HG03432 (cell line): ENCODE measurements at regions not wholly inside any gene's neighbourhood (a gene's known extent, or its start where the extent isn't known, plus 50 kb on each side); places are given as distances from the start of the nearest gene placed in this dataset.

ENCODE experiments used
- ATAC-seq: cut with Tn5 transposase; IDR thresholded peaks from one replicate; pipeline ENCODE4 v1.9.1; 2021; ENCODE audit warnings: mild to moderate bottlenecking, moderate library complexity; ENCODE audit not compliant: unreplicated experiment

GRCh38 chr18:10266334-10266590 is 188.2 kb upstream of the APCDD1 start:
- no peak for ATAC-seq

- no peak for ATAC-seq
Observed at GRCh38 chr18:10269261-10269660, 185.2 kb upstream of the APCDD1 start.

DNA sequence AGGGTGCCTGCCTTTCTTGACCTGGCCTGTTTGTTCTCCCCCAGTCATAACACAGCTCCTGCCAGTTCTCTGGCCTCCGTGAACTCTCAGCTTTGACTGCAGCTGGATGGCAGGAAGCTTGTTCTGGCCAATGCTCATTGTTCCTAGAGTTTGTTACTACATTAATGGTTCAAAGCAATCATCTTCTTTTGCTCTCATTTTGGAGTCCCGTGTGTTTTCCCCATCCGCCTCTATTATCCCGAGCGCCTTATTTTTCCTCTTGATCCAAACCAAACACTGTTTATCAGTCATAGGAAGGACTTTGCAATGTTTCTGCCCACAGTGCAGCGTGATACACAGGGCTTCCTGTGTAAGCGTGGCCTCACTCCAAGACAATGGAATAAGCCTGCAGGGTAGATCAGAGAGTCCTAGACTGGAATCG is 184.3 kb upstream of the APCDD1 start:
- no peak for ATAC-seq

GRCh38 chr18:10271481-10271880 is 183.0 kb upstream of the APCDD1 start:
- no peak for ATAC-seq

DNA sequence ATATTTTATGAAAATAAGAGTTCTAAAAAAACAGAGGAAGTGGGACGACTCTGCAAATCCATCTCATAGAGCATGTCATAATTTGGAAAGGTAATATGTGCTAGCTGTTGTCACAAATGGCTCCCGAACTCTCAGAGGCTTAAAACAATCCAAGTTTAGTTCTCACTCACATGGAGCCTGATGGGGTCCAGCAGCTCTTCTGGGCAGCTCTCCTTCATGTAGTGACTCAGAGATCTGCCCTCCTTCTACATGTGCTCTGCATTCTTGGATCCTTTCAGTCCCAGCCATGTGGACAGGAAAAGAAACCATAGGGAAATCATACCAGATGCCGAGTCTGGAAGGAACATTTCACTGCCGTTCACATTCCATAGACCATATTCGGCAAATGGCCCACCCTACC is 180.1 kb upstream of the APCDD1 start:
- no peak for ATAC-seq

DNA sequence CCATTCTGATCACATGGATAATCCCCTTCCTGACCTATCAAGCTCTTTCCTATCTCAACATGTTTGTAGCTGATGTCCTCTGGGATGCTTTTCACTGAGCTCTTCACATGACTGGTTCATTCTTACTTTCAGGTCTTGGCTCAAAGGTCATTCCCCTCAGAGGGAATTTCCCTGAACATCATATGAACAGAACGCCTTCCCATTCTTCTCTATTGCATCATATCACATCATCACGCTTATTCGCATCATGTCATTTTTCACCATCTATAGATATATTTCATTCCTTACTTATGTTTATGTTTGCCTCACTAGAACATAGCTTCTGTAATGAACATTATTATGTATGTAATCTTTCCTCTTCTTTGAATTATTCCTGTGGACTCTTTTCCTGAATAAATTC is 178.9 kb upstream of the APCDD1 start:
- ATAC-seq = no peak

DNA sequence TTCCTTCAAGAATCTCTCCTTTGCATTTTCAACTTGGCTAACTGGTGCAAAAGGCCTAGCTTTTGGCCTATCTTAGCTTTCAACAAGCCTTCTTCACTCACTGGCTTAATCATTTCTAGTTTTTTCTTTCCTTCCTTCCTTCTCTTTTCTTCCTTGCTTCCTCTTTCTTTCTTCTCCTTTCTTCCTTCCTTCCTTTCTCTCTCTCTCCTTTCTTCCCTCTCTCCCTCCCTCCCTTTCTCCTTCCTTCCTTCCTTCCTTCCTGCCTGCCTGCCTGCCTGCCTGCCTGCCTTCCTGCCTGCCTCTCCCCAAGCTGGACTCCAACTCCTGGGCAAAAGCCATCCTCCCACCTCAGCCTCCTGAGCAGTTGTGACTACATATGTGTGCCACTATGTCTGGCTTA is 176.2 kb upstream of the APCDD1 start:
- no peak for ATAC-seq

DNA sequence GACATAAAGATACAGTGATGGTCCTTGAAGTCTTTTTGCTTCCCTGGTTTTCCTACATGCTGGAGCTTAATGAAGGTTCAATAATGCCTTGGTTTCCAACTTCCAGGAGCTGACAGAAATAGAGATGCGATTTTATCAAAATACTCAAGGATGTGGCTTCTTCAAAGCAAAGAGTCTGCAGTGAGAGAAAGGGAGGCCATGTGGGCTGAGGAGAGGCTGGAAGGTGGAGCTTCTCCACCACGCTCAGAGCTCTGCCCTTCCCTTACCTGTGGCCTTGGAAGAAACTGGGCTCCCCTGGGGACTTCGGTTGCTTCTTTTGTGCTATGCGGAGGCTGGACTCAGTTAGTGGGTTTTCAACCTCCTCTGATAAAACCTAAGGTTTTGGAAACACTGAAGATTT is 175.0 kb upstream of the APCDD1 start:
- ATAC-seq = no peak

GRCh38 chr18:10279905-10280644 is 174.4 kb upstream of the APCDD1 start:
- no peak for ATAC-seq

DNA sequence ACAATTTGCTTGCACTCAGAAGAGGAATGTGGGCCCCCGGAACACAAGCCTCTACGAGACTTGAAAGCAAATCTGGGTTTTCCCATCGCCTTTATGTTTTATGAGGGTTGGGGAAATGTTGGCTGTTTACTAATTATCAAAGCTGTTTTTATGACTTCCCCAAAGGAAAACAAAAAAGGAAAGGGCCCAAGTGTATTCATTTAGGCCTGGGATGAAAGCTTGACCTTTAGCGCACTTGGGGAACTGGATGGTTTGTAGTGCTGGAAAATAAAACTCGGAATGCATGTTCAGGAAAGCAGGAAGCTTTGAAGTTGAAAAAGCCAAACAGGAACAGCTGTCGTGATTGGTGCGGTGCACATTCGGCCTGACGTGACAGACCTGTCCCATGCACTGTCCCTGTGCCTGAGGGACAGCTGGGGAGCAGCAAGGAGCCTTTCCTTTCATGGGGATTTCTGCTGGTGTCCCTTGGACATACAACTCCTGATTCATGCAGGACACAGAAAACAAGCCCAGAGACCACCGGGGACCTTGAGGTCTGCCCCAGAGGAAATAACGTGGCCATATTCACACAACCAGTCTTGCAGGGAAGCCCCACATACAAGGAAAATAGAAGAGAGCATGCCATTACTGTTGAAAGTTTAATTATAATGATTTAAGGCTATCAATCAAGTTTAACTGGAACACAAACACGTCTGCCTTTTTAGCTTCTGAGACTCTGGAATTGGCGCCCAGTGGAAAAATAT is 169.7 kb upstream of the APCDD1 start:
- no peak for ATAC-seq

DNA sequence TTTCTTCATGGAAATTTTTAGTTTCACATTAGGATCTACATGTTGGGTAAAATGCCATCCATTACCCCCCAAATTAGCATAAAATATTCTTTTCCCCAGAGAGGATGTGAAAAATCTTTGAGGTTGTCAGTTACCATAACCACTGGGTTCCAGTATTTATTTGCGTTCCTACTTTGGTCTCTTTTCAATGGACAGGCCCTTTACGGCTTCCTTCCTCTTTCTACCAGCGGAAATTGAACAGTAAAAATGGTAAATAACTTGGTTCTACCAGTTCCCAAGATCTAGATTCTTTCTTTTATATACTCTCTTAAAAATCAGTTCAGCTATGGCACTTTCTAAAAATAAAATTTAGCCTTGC is 169.2 kb upstream of the APCDD1 start:
- ATAC-seq = no peak

- ATAC-seq = no peak
Observed at GRCh38 chr18:10286580-10287150, 167.8 kb upstream of the APCDD1 start.

- ATAC-seq = no peak
Observed at GRCh38 chr18:10289251-10289650, 165.2 kb upstream of the APCDD1 start.

DNA sequence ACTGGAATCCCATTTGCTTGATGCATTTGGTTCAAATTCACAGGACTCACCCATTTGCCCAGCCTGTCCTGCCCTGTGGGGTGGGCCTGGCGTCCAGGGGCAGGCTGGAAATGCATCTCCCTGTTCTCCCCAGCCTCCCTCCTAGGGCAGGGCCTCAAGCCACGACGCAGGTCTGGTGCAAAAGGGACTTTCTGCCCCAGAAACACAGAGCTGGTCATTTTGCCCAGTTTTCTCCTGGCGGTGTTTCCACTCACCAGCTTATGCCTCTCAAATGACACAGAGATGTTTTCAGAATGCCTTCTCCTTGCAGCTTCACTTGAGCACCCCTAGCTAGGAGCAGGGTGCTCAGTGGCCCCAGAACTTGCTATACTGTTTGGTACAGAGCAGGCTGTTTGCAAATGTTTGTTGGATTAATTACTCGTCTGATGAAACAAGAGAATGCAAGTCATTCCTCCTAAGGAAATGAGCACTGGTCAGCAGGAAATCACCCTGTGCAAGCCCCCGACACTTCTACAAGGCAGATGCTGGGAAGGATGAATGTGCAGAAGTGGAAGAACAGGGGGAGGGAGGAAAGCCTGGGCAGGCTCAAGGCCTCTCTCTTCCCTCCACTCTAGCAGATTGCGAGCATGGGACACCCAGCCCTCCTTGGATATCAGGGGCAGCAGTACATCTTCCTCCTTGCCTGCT is 164.3 kb upstream of the APCDD1 start:
- no peak for ATAC-seq

- no peak for ATAC-seq
Observed at GRCh38 chr18:10290638-10291235, 163.7 kb upstream of the APCDD1 start.

DNA sequence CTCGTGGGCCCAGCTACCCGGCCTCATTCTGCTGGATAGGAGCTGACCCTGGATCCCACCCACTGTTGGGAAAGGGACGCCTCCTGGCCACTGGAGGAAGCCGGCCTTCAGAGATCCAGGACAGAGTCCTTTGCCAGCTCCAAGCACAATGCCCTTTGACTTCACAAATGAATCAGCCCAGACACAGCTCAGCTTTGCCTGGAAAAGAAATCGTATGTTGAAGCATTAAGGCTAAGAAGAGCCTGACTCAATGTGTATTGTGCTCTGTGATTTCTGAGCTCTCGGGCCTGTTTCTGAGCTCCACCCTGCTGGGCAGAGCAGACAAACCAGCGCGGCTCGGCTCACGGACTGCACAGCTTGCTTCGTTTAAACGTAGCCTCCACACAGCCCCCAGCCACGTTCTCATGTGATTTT is 162.9 kb upstream of the APCDD1 start:
- ATAC-seq = no peak

- no peak for ATAC-seq
Observed at GRCh38 chr18:10293966-10294365, 160.5 kb upstream of the APCDD1 start.

DNA sequence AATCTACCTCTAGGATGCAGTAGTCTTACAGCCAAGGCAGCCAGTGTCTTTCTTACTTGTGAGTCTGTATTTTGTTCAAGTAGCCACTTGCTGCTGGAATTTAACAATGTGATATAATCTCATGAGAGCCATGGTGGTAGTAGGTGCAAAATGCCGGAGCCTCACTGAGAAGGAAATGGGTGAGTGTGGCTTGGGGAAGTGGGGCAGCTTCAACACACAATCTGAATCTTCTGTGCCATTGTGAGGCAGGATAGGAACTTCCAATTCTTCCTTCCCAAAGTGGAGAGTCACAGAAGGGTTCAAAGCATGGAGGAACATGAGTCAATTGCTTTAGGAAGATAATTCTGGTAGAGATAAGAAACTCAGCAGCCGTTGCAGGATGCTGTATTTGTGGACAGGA is 158.7 kb upstream of the APCDD1 start:
- ATAC-seq = no peak

DNA sequence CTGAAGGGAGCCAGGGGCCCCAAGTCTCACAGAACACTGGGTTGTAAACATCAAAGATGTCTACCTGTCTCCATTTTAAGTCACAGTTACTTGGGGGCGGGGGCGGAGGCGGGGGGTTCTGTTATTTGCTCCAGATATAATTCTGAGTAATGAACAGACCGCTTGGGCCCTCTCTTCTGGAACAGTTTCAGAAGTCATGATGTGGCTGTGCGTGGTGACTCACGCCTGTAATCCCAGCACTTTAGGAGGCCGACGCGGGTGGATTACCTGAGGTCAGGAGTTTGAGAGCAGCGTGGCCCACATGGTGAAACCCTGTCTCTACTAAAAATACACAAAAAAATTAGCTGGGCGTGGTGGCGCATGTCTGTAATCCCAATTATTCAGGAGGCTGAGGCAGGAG is 157.9 kb upstream of the APCDD1 start:
- ATAC-seq = no peak

DNA sequence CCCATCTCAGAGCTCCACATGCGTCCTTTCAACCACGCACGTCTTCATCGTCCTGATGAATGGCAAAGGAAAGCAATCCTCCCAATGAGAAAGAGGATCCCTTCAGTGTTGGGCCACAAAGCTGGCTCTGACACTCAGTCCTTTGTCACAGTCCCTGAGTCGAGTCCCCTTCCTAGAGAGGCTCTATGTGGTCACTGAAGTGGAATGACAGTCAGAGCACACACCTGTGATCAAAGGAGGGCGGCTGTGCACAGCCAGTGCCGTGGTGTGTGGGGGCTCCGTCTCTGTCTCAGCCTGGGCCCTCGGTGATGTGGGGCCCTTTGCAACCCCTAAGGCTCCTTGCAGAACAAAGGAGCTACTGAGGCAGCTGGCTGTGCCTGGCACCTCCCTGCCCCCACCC is 157.3 kb upstream of the APCDD1 start:
- no peak for ATAC-seq

- no peak for ATAC-seq
Observed at GRCh38 chr18:10298346-10298745, 156.1 kb upstream of the APCDD1 start.

DNA sequence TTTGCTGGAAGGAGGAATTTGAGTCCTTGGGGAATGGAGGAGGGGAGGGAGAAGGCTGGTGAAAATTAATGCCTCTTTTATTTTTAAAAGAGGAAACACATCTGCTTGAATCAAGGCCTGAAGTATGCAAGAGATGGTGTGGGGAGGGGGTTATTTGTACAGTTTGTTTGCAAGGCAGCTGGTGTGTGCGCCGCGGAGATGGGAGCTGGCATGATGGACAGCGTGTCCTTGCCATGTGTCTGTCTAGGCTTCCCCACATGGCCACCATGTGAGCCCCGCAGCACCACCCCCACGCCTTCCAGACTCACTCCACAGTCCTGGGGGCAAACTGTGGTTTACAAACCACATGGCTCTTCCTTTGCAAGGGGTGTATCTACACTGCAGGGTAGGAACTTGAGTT is 154.8 kb upstream of the APCDD1 start:
- no peak for ATAC-seq
